ENCODE measurements at regions not wholly inside any gene's neighbourhood (a gene's known extent, or its start where the extent isn't known, plus 50 kb on each side); places are given as distances from the start of the nearest gene placed in this dataset.

DNA sequence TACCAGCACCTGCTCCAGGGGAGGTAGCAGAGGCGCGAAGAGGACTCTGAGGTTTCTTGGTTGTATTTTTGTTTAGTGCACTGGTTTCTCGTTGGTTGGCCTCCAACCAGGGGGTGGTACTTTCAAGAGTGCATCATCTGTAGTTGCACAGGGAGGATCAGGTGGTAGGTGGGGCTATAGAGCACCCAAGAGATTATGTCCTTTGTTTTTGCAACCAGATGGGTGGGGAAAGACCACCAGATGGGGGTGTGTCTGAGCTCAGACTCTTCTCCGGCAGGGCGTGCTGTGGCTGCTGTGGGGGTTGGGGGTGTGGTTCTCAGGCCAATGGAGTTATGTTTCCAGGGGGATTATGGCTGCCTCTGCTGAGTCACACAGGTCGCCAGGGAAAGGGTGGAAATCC, 254.4 kb upstream of the KLF12 start:
- TF ChIP-seq, protein P1, sequence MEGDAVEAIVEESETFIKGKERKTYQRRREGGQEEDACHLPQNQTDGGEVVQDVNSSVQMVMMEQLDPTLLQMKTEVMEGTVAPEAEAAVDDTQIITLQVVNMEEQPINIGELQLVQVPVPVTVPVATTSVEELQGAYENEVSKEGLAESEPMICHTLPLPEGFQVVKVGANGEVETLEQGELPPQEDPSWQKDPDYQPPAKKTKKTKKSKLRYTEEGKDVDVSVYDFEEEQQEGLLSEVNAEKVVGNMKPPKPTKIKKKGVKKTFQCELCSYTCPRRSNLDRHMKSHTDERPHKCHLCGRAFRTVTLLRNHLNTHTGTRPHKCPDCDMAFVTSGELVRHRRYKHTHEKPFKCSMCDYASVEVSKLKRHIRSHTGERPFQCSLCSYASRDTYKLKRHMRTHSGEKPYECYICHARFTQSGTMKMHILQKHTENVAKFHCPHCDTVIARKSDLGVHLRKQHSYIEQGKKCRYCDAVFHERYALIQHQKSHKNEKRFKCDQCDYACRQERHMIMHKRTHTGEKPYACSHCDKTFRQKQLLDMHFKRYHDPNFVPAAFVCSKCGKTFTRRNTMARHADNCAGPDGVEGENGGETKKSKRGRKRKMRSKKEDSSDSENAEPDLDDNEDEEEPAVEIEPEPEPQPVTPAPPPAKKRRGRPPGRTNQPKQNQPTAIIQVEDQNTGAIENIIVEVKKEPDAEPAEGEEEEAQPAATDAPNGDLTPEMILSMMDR (IDR thresholded peaks at IDR 0.05), result no peak
- TF ChIP-seq POLR2A (IDR thresholded peaks at IDR 0.05), result no peak
